BLaER1 (cell line): ENCODE measurements at regions not wholly inside any gene's neighbourhood (a gene's known extent, or its start where the extent isn't known, plus 50 kb on each side); places are given as distances from the start of the nearest gene placed in this dataset.

Experiments
- H3K27ac ChIP-seq: shearing (Covaris generic); formaldehyde crosslinking; 2 replicates; pipeline ENCODE4 v1.8.1; 2022
- H3K27me3 ChIP-seq: shearing (Covaris generic); formaldehyde crosslinking; 2 replicates; pipeline ENCODE4 v1.8.1; 2022
- H3K36me3 ChIP-seq: shearing (Covaris generic); formaldehyde crosslinking; 2 replicates; pipeline ENCODE4 v1.8.1; 2022
- H3K4me1 ChIP-seq: shearing (Covaris generic); formaldehyde crosslinking; 2 replicates; pipeline ENCODE4 v1.8.1; 2022
- H3K4me2 ChIP-seq: shearing (Covaris generic); formaldehyde crosslinking; 2 replicates; pipeline ENCODE4 v1.8.1; 2022
- H3K4me3 ChIP-seq: shearing (Covaris generic); formaldehyde crosslinking; 2 replicates; pipeline ENCODE4 v1.8.1; 2022
- H3K9ac ChIP-seq: shearing (Covaris generic); formaldehyde crosslinking; 2 replicates; pipeline ENCODE4 v1.8.1; 2022
- H3K9me3 ChIP-seq: shearing (Covaris generic); formaldehyde crosslinking; 2 replicates; pipeline ENCODE4 v1.8.1; 2022
- H4K20me1 ChIP-seq: shearing (Covaris generic); formaldehyde crosslinking; 2 replicates; pipeline ENCODE4 v1.8.1; 2022
- Cebpa-rat ChIP-seq: shearing (Covaris generic); IDR thresholded peaks from 2 replicates; pipeline ENCODE4 v1.8.1; 2022

DNA sequence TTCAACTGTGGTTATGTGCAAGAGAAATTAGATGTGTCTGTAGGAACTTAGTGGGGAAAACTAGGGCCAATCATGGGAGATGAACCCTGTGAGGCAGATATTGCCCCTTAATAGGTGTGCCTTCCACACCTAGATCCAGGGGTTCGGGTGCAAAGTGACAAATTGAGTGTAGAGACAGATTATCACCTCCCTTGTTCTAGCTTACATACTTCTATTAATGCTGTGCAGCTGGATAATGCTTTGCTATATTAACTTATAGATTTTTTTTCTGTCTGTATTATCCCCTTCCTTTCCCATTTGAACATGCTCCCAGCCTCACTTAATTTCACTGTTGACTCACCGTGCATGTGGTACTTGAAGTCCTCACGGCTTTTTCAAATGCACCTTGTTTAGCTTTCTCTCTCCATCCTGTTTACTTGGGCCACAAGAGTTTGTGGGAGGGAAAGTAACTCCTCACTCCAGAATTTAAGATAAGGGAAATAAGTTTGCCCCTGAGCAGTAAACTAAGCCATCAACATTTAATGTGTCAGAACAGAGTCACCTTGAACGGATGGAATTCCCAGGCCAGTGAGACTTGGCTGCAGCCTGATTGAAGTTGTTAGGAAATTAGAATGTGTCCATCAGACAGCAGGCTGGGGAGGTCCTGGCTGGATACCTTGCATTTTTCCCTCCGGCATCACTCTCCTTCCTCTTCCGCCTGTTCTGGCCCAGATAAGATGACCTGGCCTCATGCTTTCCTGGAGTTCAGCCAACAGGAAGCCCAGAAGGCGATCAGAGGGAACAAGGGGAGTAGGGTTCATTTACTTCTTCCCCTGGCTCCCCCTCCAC is 478.4 kb downstream of the BCOR start:
- Histone ChIP-seq H3K27ac (no peak overlapping the region), H3K27me3 (no peaks in the 10 kb centered on the region), H3K9ac (no peak overlapping the region), H3K4me2 (peak overlapping the region; percentile 14; the same call in 1 of the 2 replicates), H3K9me3 (peaks cover 41% of the 10 kb centered on the region), H3K36me3 (no peaks in the 10 kb centered on the region), H3K4me1 (peaks cover 10% of the 10 kb centered on the region), H4K20me1 (no peaks in the 10 kb centered on the region), H3K4me3 (no peak overlapping the region)
- no peak for TF ChIP-seq Cebpa-rat

DNA sequence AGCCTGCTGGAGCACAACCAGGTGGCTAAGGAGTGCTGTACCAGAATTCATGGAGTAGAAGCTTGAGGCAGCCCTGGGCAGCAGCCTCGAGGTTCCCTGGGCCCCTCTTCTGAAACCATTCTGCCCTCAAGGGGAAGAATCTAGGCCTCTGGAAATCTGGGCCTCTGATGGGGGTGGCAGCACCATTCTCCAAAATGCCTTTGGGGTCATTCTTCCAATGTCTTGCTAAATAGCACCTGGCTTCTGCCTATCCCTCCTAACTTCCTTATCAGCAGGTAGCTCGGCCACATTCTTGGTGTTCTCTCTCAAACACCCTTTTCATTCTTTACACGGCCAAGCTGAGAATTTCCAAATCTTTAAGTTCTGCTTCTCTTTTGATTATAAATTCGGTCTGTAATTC is 473.6 kb downstream of the BCOR start:
- no peak overlapping the region for H3K4me3 ChIP-seq
- no peak overlapping the region for H3K9ac ChIP-seq
- no peak for TF ChIP-seq Cebpa-rat
- peaks cover 41% of the 10 kb centered on the region for H3K9me3 ChIP-seq
- H3K4me2 ChIP-seq = no peak overlapping the region
- peaks cover 5% of the 10 kb centered on the region; the same call in 1 of the 2 replicates for H3K4me1 ChIP-seq
- H3K36me3 ChIP-seq = no peaks in the 10 kb centered on the region
- H4K20me1 ChIP-seq = no peaks in the 10 kb centered on the region
- H3K27ac ChIP-seq = no peak overlapping the region
- H3K27me3 ChIP-seq = no peaks in the 10 kb centered on the region

DNA sequence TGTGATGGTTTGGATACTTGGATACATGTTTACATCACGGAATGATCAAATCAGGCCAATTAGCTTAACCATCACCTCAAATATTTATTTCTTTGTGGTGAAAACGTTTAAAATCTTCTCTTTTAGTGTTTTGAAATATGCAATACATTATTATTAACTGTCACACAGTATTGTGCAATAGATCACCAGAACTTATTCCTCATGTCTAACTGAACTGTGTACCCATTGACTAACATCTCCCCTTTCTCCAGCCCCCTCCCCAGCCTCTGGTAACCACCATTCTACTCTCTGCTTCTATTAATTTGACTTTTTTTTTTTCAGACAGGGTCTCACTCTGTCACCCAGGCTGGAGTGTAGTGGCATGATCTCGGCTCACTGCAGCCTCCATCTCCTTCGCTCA is 471.9 kb downstream of the BCOR start:
- peaks cover 35% of the 10 kb centered on the region for H3K9me3 ChIP-seq

DNA sequence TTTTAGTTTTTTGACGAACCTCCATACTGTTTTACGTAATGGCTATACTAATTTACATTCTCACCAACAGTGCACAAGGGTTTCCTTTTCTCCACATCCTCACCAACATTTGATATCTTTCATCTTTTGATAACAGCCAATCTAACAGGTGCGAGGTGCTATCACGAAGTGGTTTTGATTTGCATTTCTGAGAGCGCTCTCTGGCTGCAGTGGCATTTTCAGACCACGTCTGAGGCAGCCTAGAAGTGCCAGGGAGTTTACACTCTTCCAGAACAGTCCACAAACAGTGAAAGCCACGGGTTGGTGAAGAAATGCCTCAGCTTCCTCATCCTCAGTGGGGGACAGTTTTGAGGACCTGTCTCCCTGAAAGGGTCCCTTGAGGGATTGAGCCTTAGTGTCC is 471.0 kb downstream of the BCOR start:
- Histone ChIP-seq H3K36me3 (no peaks in the 10 kb centered on the region), H3K9ac (no peak overlapping the region), H3K4me1 (no peaks in the 10 kb centered on the region), H4K20me1 (no peaks in the 10 kb centered on the region), H3K27me3 (no peaks in the 10 kb centered on the region), H3K27ac (no peak overlapping the region), H3K4me3 (no peak overlapping the region), H3K4me2 (no peak overlapping the region), H3K9me3 (peaks cover 26% of the 10 kb centered on the region)
- TF ChIP-seq Cebpa-rat = no peak

More for the DNA sequence above, 471.9 kb downstream of the BCOR start:
- no peaks in the 10 kb centered on the region for H3K27me3 ChIP-seq
- TF ChIP-seq Cebpa-rat = peak; percentile 41; the same call in 1 of the 2 replicates
- H4K20me1 ChIP-seq = no peaks in the 10 kb centered on the region
- no peaks in the 10 kb centered on the region for H3K4me1 ChIP-seq
- no peak overlapping the region for H3K4me3 ChIP-seq
- no peak overlapping the region for H3K9ac ChIP-seq
- no peaks in the 10 kb centered on the region for H3K36me3 ChIP-seq
- no peak overlapping the region for H3K4me2 ChIP-seq
- no peak overlapping the region for H3K27ac ChIP-seq

DNA sequence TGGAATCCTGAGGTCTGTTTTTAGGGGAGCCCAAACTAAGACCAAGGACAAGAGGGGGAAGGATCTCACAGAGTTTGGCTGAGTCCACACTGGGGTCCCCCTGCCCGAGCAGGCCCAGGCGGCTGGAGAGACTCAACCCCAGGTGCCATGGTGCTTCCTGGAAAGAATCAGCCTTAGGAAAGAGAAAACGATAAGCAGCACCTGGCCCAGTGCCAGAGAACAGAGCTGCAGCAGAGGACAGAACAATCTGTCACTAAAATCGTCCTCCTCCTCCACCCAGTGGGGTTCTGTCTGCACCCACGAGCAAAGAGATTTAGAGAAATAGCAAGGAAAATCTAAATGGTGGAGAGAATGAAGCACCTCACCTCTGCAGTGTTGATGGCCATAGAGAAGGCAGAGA is 470.5 kb downstream of the BCOR start:
- Histone ChIP-seq H3K36me3 (no peaks in the 10 kb centered on the region), H3K27ac (no peak overlapping the region), H3K27me3 (no peaks in the 10 kb centered on the region), H3K9ac (no peak overlapping the region), H3K4me3 (no peak overlapping the region), H3K9me3 (peaks cover 20% of the 10 kb centered on the region), H3K4me2 (no peak overlapping the region), H4K20me1 (no peaks in the 10 kb centered on the region), H3K4me1 (peaks cover 2% of the 10 kb centered on the region)
- no peak for TF ChIP-seq Cebpa-rat

DNA sequence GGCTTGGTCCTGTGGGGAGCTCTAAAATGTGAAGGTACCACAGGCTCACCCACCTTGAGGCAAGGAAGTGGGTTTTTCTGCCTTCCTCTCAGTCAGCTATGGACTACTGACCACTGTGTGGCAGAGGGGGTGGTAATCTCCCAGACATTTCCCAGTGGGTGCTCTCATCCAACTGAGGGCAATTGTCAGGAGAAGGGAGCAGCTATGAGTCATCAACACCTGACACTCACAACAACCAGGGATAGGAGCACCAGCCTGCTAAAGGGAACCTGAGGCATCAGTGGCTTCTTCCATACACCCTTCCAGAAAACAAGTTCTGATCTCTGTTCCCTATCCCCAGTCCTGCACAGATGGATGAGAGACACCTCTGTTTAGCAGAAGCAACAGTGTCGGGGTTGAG is 468.8 kb downstream of the BCOR start:
- TF ChIP-seq Cebpa-rat = no peak
- H4K20me1 ChIP-seq = no peaks in the 10 kb centered on the region
- no peaks in the 10 kb centered on the region for H3K27me3 ChIP-seq
- no peaks in the 10 kb centered on the region for H3K36me3 ChIP-seq
- no peak overlapping the region for H3K27ac ChIP-seq
- H3K4me2 ChIP-seq = no peak overlapping the region
- peaks cover 4% of the 10 kb centered on the region; the same call in 1 of the 2 replicates for H3K9me3 ChIP-seq
- H3K9ac ChIP-seq = no peak overlapping the region
- no peak overlapping the region for H3K4me3 ChIP-seq
- peaks cover 19% of the 10 kb centered on the region for H3K4me1 ChIP-seq

DNA sequence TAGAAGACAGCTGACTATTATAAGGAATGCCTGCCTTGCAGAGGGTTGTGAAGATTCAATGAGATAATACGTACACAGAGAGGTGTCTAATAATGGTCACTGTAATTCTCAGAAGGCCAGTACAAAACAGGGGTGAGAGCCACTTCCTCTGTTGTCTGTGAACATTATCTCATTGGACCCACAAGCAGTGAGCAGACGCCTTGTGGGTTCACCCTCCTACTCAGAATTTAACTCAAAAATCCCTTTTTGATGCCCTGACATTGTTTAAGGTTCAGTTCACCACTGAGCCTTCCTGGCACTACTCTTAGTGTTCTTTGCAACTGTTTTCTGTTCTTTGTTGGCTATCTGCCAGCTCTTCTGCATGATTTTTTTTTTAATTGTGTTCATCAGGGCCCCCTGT is 467.4 kb downstream of the BCOR start:
- H3K27ac ChIP-seq = no peak overlapping the region
- no peaks in the 10 kb centered on the region for H3K36me3 ChIP-seq
- no peaks in the 10 kb centered on the region for H3K9me3 ChIP-seq
- peaks cover 21% of the 10 kb centered on the region for H3K4me1 ChIP-seq
- no peaks in the 10 kb centered on the region for H3K27me3 ChIP-seq
- H4K20me1 ChIP-seq = no peaks in the 10 kb centered on the region
- no peak for TF ChIP-seq Cebpa-rat
- no peak overlapping the region for H3K4me2 ChIP-seq
- no peak overlapping the region for H3K9ac ChIP-seq
- no peak overlapping the region for H3K4me3 ChIP-seq

DNA sequence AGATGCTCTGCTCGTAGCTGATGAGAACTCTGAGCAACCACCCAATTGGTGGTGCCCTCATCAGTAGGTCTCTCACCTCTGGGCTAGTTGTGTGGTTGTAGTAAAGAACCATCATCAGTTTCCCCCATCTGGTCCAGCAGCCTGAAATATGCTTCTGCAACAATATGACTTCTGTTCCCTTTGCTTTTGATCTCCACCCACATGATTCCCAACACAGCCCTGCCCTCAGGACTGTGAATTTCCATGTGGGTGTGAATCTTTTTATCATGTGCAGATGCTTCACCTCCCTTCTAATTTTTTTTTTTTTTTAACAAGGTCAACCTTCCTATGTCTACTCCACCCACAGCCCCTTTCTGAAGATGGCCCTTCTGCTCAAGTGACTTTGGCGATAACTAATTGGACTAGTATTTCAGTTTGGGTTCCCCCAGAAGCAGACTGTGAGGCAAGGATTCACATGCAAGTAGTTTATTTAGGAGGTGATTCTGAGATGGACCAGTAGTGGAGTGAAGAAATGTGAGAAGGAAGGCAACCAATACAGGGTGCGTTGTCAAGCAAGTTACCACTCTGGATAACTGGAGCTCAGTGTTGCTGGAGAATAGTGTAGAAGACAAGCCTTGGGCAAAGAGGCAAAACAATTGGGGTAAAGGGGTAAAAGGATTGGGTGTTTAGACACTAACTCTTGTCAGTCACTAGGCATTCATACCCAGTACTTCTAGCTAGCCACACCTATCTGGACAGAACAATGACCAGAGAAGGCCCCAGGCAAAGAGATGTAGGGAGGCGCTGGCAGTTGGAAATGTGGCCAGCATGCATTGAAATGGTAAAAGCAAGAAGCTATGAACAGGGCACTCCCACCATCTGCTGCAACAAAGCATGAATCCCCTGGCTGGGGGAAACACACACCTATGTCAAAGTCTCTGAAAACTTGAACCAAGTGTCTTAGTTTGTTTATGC is 466.2 kb downstream of the BCOR start:
- Histone ChIP-seq H3K4me3 (no peak overlapping the region), H3K4me1 (peaks cover 26% of the 10 kb centered on the region), H3K4me2 (no peak overlapping the region), H3K9me3 (no peaks in the 10 kb centered on the region), H4K20me1 (no peaks in the 10 kb centered on the region), H3K27ac (no peak overlapping the region), H3K9ac (no peak overlapping the region), H3K27me3 (no peaks in the 10 kb centered on the region), H3K36me3 (no peaks in the 10 kb centered on the region)
- TF ChIP-seq Cebpa-rat = no peak

DNA sequence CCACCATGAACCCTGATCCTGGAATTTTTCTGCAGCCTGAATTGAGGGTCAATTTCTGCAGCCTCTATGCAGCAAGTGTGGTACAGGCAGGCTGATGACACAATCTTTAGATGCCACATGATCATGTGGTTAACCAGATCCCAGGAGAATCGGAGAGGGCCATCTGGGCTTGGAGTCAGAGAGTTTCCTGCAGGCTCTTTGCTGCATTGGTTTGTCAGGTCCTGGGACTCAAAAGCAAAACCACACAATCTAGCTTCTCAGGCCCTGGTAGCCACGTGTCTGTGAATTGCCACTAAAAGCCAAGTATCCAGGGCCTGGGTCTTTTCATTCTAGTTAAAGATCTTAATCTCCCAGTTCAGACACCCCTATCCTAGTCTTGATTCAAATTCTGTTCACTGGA is 464.5 kb downstream of the BCOR start:
- Histone ChIP-seq H3K9me3 (no peaks in the 10 kb centered on the region), H3K4me1 (peaks cover 36% of the 10 kb centered on the region), H3K4me2 (peak overlapping the region; percentile 58), H3K27me3 (no peaks in the 10 kb centered on the region), H4K20me1 (no peaks in the 10 kb centered on the region), H3K27ac (no peak overlapping the region; the same call in 1 of the 2 replicates), H3K9ac (no peak overlapping the region), H3K36me3 (no peaks in the 10 kb centered on the region), H3K4me3 (no peak overlapping the region)
- peak; percentile 78 for TF ChIP-seq Cebpa-rat

DNA sequence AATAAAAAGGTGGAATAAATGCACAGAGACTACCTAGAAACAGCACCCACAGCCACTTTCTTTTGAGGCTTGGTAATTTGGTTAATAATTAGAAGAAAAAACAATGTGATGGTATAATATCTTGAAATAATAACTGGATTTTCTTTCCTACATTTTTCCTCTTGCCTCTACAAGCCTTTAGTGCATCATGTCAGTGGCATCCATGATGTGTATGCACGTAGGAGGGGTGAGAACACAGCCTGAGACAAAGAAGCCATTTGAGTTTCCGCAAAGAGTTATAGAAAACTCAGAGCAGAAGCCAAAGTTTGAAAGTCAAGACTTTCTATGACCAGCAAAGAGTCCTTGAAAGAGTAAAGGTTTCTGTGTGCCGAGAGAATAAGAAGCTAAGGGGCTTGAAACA is 461.3 kb downstream of the BCOR start:
- Histone ChIP-seq H3K27ac (no peak overlapping the region; the same call in 1 of the 2 replicates), H3K36me3 (no peaks in the 10 kb centered on the region), H3K4me1 (peaks cover 55% of the 10 kb centered on the region), H3K9me3 (peaks cover 7% of the 10 kb centered on the region), H3K4me3 (no peak overlapping the region), H3K27me3 (no peaks in the 10 kb centered on the region), H3K9ac (no peak overlapping the region), H4K20me1 (no peaks in the 10 kb centered on the region), H3K4me2 (peak overlapping the region; percentile 41)
- TF ChIP-seq Cebpa-rat = no peak
